ENCODE measurements at regions not wholly inside any gene's neighbourhood (a gene's known extent, or its start where the extent isn't known, plus 50 kb on each side); places are given as distances from the start of the nearest gene placed in this dataset.

- TF ChIP-seq, protein P1, sequence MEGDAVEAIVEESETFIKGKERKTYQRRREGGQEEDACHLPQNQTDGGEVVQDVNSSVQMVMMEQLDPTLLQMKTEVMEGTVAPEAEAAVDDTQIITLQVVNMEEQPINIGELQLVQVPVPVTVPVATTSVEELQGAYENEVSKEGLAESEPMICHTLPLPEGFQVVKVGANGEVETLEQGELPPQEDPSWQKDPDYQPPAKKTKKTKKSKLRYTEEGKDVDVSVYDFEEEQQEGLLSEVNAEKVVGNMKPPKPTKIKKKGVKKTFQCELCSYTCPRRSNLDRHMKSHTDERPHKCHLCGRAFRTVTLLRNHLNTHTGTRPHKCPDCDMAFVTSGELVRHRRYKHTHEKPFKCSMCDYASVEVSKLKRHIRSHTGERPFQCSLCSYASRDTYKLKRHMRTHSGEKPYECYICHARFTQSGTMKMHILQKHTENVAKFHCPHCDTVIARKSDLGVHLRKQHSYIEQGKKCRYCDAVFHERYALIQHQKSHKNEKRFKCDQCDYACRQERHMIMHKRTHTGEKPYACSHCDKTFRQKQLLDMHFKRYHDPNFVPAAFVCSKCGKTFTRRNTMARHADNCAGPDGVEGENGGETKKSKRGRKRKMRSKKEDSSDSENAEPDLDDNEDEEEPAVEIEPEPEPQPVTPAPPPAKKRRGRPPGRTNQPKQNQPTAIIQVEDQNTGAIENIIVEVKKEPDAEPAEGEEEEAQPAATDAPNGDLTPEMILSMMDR (conservative IDR thresholded peaks at IDR 0.05 in 1 of 2, IDR thresholded peaks at IDR 0.05 in 1 of 2; ENCODE audit: extremely low read depth in 1 of 2, insufficient read depth in 1 of 2, low read depth in 1 of 2, low read length in 2 of 2): no peak
- TF ChIP-seq EZH2 (IDR thresholded peaks at IDR 0.05; ENCODE audit: borderline replicate concordance, low read length): no peak
Observed at GRCh38 chr9:1495282-1496030, 445.3 kb downstream of the DMRT2 start.

Data from mammary epithelial cell (primary cell).